Anterior cingulate cortex (tissue), 58 donors: ENCODE measurements at regions not wholly inside any gene's neighbourhood (a gene's known extent, or its start where the extent isn't known, plus 50 kb on each side); places are given as distances from the start of the nearest gene placed in this dataset.
"Not testable (repeated sequence)": the region's sequence is repeated elsewhere in the genome, so short reads cannot be mapped to it uniquely, and the experiment has no call there.

Experiments
- DNase-seq, 58 donors: peaks; one replicate each; lab custom pipeline; 2025; lab: John Stamatoyannopoulos, UW

GRCh38 chr5:102613661-102614060 is 114.9 kb upstream of the SLCO6A1 start:
- no peak for DNase-seq

GRCh38 chr5:102617191-102618187 is 118.7 kb upstream of the SLCO6A1 start:
- DNase-seq: no peak

DNA sequence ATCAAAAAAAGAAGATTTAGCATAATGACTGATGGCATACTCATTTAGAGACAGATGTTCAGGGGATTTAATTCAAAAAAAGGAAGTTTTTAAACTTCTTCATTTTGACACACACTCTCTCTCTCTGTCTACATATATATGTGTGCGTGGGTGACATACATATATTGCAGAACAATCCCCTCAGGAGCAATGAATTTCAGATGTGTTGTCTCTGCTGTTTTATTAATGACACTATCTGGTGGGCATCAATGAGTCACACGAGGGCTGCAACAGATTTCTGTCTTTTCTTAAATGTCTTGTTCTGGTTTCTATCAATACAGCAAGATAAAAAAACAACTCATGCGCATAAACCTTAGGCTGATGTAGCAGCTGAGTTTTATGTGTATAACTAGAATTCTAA is 123.5 kb upstream of the SLCO6A1 start:
- DNase-seq: no peak

DNA sequence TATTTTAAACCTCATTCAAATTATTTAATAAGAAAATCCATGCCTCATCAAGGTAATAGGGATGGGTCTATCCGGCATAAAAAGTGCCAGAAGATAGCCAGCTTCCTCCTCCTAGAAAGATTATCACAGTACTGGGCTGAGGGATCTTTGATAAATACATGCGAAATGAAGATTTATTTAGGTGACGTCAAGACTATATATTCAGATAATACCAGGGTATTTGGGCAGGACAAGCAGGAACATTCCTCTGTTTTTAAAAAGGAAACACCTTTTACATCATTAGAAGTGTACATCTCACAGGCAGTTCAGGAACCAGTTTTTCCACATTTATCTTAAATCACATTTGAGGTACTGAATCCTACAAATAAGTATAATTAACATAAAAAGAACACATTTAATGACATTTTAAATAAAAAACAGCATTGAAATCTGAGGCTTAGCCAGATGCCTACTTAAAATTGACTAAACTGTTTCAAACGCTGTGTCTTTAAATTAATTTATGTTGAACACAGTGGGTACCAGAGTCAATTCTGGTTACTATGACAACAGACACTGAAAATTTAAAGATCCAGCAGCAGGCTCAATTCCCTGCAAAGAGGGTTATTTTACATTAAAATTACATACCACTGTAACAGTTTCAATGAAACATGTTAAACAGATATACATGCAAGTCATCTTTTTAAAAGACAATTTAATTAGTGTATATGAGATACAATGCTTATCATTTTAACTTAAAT is 124.7 kb upstream of the SLCO6A1 start:
- no peak for DNase-seq

DNA sequence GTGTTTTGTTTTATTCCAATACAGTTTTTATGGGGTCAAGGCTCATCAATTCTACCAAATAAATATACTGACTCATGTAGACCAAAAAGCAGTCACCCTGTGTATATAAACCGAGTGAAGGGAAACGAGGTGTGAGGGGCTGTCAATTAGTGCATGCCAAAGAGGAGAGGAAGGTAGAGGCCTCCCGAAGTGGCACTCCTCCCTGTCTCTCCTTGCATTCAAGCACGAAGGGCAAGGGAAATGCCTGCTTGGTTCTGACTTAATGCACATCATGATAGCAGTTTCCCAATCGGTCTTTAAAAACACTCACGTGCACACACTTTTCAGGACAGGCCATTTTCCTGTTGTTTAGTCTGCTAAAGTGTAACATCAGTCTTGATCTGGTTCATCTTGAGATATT is 125.6 kb upstream of the SLCO6A1 start:
- no peak for DNase-seq

DNA sequence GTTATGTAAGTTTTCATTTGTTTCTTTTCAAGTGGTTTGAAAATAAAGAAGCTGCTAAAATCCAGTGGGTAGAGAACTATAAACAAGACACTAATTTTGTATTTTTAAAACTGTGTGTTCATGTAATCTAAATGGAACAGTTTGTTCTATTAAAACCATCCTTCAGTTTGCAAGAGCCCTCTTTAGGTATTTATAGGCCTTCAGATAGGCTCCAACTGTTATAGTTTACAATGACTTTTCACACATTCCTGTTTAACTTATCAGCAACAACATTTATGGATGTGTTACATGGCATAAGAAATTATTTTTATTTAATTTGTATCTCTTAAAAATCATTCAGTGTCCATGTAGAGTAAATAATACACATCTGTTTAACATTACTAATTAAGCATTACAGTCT is 126.7 kb upstream of the SLCO6A1 start:
- DNase-seq: no peak

GRCh38 chr5:102625928-102626327 is 127.1 kb upstream of the SLCO6A1 start:
- no peak for DNase-seq

DNA sequence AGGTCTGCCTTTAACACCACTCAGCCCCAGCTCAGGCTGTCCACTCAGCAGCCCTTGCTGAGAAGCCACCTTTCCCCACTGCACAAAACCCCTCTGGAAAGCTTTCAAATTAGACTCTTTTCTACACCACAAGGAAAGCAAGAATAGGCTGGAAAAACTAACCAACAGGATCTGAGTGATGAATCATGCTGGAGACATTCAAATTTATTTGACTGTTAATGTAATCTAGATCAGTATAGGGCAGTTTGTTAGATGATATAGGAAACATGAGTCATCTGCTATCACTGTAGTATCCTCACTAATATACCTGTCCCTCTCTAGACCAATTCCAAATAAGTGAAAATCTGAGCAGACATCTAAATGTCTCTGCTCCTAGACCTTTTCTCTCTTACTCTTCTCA is 127.8 kb upstream of the PAM start:
- no peak for DNase-seq

DNA sequence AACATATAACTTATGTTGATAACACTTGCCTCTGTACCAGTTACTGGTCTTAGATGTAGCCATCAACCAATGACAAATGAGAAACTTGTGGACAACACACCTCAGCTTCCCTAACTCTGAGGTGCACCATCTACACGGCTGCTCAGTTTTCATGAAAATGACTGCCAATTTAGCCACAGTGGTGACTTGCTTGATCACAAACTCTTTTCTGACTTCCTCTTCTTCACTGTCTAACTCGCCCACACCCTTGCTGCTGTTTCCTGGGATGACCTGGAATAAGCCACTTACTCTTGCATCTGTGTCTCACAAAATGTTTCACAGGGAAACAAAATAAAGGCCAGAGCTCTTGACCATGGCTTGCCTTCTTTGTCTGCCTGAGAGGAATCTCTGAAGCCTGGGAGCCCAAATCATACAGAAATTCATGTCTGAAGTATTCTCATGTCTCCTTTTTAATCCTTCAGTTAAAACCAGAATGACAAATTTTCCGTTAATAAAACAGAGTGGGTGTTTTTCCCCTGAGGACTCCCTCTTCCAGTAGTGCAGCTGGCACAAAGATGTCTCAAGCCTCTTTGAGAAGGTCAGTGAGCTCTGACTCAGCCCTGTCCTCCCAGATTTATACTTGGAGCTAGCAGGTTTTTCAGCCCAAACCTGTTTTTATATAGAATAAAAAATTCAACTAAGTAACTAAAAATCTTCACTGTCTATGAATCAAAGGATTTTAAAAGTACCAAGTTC is 126.5 kb upstream of the PAM start:
- no peak for DNase-seq

GRCh38 chr5:102629827-102630605 is 125.1 kb upstream of the PAM start:
- DNase-seq: no peak

GRCh38 chr5:102635399-102635798 is 119.7 kb upstream of the PAM start:
- not testable (repeated sequence) for DNase-seq

- DNase-seq: no peak
Observed at GRCh38 chr5:102638316-102638715, 116.8 kb upstream of the PAM start.

DNA sequence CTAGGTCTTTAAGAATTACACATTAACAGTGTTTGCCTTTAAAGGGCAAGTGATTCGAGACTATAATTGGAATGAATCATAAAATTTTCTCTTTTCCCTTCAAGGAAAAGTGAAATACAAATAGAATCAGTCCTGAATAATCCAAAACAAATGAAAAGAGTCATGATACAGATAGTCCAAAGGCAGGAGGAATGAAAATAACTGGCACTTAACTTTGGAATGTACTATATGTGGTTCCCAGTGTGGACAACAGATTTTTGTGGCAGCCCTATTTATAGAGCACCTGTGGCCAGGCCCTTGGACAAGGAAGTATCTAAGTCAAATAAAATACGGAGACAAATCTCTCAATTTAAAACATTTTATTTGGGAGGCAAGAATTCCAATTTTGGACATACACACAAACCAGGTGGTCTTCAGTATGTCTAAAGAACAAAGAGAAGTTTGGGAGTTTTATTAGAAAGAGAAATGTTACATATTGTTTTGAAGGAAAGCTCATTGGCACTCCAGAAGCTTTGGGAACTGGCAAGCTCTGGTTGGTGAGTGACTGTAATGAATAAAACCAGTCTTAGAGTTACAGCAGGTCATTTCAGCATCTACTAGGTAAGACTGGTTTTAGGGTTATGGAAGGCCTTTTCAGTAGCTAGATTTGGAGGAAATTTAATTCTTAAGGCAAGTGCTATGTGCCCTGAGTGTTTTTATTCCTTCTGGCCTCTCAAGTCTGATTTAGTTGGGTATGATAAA is 116.0 kb upstream of the PAM start:
- no peak for DNase-seq

- no peak for DNase-seq
Observed at GRCh38 chr5:102649731-102650130, 105.4 kb upstream of the PAM start.

- DNase-seq: no peak
Observed at GRCh38 chr5:102651466-102651865, 103.6 kb upstream of the PAM start.

GRCh38 chr5:102654559-102655349 is 100.4 kb upstream of the PAM start:
- no peak for DNase-seq

DNA sequence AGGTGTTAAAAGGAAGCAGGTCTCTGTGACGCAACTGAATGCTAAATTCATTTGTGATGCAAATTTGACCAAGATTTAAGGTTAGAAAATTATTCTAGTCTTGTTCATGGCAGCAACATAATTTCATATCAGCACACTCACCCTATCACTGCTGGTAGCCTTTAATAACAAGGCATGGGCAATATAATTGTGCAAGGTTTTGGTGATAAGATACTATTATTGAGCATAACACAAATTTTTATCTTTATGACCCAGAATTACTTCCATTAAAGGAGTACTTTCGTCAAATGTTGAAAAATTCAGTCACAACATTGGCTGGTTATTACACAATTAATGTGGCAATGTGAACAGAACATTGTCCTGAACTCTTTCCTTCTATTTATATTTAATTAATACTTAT is 96.0 kb upstream of the PAM start:
- no peak for DNase-seq

- no peak for DNase-seq
Observed at GRCh38 chr5:102660111-102660510, 95.0 kb upstream of the PAM start.
